Lower leg skin (tissue), 4 donors: ENCODE measurements at regions not wholly inside any gene's neighbourhood (a gene's known extent, or its start where the extent isn't known, plus 50 kb on each side); places are given as distances from the start of the nearest gene placed in this dataset.

Source experiments
- DNase-seq, 2 donors: peaks; one replicate each; pipeline ENCODE4 v3.0.0-alpha.2; 2019; ENCODE audit warnings: low spot score in 2 of 2
- H3K4me3 ChIP-seq: fragments of 200-600 bp; sonication (generic); 2 replicates; pipeline ENCODE4 v1.5.1; 2017; ENCODE audit warnings: mild to moderate bottlenecking, low read depth; ENCODE audit not compliant: poor library complexity, severe bottlenecking
- CTCF ChIP-seq, 3 donors: fragments of 450-650 bp; IDR thresholded peaks; one replicate each; pipeline ENCODE4 v1.5.1; 2016; ENCODE audit warnings: antibody characterized with exemption in 3 of 3, mild to moderate bottlenecking in 3 of 3, moderate library complexity in 2 of 3
- POLR2A ChIP-seq, 2 donors: fragments of 450-650 bp; IDR thresholded peaks; one replicate each; pipeline ENCODE4 v1.6.1; 2016 to 2017; ENCODE audit warnings: antibody characterized with exemption in 2 of 2, mild to moderate bottlenecking in 1 of 2, moderate library complexity in 1 of 2
- WGBS, 2 donors: methylation state at CpG; one replicate each; pipeline ENCODE4 v1.1.5; 2018; 5-methylcytosine and 5-hydroxymethylcytosine counted together
- intact Hi-C: fragments of 100-400 bp; cut with DNase I; formaldehyde crosslinking; loops from one replicate; pipeline ENCODE4 v1.15.0; 2023; ENCODE audit warnings: low total_unique reads

- intact Hi-C loops, result no loop called here
- H3K4me3 ChIP-seq, result no peak overlapping the region
- 95 to 98% methylated on average over 6 of the region's 6 CpGs for WGBS, 2 donors
- no peak for TF ChIP-seq CTCF (IDR thresholded peaks at IDR 0.05)
- no peak for TF ChIP-seq POLR2A (IDR thresholded peaks at IDR 0.05)
- DNase-seq, result no peak
These were observed 62.2 kb downstream of the GCNT4 start for GRCh38 chr5:74990194-74990593.

- TF ChIP-seq POLR2A (IDR thresholded peaks at IDR 0.05), result no peak
- TF ChIP-seq CTCF (IDR thresholded peaks at IDR 0.05), result no peak
- WGBS, 2 donors, result 92 to 94% methylated on average over 2 of the region's 2 CpGs
- DNase-seq, result no peak
- H3K4me3 ChIP-seq, result no peak overlapping the region
- intact Hi-C loops, result no loop called here
These were observed 63.9 kb downstream of the GCNT4 start for GRCh38 chr5:74988273-74988983.

- no peak for TF ChIP-seq CTCF (IDR thresholded peaks at IDR 0.05)
- intact Hi-C loops, result no loop called here
- no peak for DNase-seq
- WGBS, 2 donors, result 60 to 80% methylated on average over 1 of the region's 1 CpG
- H3K4me3 ChIP-seq, result no peak overlapping the region
These were observed 74.0 kb downstream of the GCNT4 start for GRCh38 chr5:74978345-74978744.

GRCh38 chr5:74977471-74977870 lies 74.9 kb downstream of the GCNT4 start:
- DNase-seq, result no peak
- no peak overlapping the region for H3K4me3 ChIP-seq
- intact Hi-C loops, result no loop called here
- 69 to 80% methylated on average over 6 of the region's 6 CpGs for WGBS, 2 donors
- TF ChIP-seq CTCF (IDR thresholded peaks at IDR 0.05) (no peak), POLR2A (IDR thresholded peaks at IDR 0.05) (no peak)

GRCh38 chr5:74976651-74977050 lies 75.7 kb downstream of the GCNT4 start:
- intact Hi-C loops, result no loop called here
- TF ChIP-seq POLR2A (IDR thresholded peaks at IDR 0.05) (no peak), CTCF (IDR thresholded peaks at IDR 0.05) (no peak)
- WGBS, 2 donors, result 89 to 93% methylated on average over 3 of the region's 3 CpGs
- no peak overlapping the region for H3K4me3 ChIP-seq
- no peak for DNase-seq

DNA sequence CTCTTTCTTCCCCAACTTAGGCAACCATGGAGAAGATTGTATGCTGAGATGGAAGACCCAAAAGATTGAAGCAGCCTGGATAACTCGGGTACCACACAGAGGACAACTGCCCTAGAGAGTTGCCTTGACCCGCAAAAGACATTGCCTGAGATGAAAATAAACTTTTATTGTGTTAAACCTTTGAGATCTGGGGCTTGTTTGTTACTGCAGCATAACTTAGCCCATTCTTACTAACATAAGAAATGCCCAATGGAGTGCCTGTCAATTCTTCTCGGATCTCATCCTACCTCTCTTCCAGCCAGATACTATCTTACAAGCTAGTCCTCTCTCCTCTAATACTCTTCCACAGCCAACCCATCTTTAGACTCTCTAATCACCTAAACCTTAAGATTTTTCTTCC lies 76.8 kb downstream of the GCNT4 start:
- 96 to 98% methylated on average over 3 of the region's 3 CpGs for WGBS, 2 donors
- no peak overlapping the region for H3K4me3 ChIP-seq
- intact Hi-C loops, result no loop called here
- DNase-seq, result no peak
- TF ChIP-seq CTCF (IDR thresholded peaks at IDR 0.05) (no peak), POLR2A (IDR thresholded peaks at IDR 0.05) (no peak)
